ENCODE measurements at regions not wholly inside any gene's neighbourhood (a gene's known extent, or its start where the extent isn't known, plus 50 kb on each side); places are given as distances from the start of the nearest gene placed in this dataset.
"Not testable (repeated sequence)": the region's sequence is repeated elsewhere in the genome, so short reads cannot be mapped to it uniquely, and the experiment has no call there.

- no peak for DNase-seq (ENCODE audit: low read depth in 2 of 2)
Observed at GRCh38 chr2:82237994-82238662, 1933.6 kb upstream of the LRRTM1 start.

DNA sequence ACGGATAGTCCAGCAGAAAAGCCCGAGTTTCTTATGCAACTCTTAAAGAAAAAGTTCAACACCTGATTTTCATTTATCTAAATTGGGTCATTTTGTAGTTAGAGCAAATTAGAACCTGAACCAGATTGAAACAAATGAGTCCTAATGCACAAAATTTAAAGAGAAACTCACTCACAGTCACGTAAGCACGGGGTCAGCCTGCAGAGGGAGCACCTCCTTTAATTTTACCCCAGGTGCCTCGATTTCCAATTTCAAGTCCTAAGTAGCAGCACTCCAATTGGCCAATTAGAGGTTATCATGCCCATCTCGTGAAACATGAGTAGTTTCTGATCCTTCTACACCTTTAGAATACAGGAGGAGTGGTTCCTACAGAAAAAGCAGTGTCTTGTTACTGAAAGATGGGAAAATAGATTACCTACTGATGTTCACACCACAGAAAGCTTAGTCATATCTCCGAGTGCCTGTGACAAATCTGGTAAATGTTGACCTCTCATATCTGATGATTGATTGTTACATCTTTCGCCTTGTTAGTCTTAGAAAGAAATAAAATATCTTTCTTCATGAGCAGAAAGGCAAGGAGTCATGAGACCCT, 1929.8 kb upstream of the LRRTM1 start:
- no peak for DNase-seq (ENCODE audit: low read depth in 2 of 2)

- no peak for DNase-seq (ENCODE audit: low read depth in 2 of 2)
Observed at GRCh38 chr2:82233806-82234205, 1929.3 kb upstream of the LRRTM1 start.

DNA sequence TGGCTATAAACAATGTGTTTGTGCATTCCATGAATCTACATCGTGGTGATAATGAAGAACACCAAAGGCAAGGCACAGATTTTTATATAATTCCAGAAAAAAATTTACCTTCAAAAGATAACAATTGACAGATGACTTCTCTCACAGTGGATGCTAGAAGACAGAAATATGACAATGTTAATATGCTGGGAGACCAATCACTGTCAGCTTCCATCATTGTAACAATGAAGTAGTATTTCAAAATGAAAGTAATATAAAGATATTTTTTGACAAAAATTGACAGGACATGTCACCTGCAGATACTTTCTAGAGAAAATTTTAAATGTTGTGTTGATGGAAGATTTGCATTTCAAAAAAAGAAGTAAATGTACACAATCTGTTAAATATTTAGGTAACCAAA, 1925.9 kb upstream of the LRRTM1 start:
- DNase-seq (ENCODE audit: low read depth in 2 of 2), result no peak

GRCh38 chr2:82226441-82226840, 1921.9 kb upstream of the LRRTM1 start:
- DNase-seq (ENCODE audit: low read depth in 2 of 2), result no peak

DNA sequence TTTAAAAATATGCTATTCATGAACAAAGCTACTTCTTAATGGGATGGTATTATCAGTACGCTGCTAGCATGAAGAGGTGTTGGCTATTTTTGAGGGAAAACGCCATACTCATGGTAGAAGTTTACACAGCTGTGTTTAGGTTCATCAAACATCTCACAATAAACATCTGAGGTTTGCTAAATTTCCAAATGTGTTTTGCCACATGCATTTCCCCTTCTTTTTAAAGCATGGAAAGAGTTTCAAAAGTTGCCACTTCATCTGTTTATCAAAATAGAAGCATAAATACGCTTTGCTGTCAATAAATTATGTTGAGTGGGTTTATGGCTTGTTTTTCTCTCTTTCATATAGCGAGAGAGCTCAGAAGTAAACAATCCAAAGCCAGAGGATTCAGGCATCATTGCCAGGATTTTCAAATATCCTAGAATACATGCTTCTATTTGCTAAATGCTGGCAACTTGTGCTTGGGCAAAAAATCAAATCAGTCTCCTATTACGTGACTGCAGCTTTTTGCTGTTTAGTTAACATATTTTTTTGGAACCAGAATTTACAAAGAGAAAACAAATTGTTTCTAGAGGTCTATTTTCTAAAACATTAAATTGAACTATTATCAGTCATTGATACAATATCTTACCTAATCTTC, 1919.9 kb upstream of the LRRTM1 start:
- DNase-seq (ENCODE audit: low read depth in 2 of 2), result no peak

DNA sequence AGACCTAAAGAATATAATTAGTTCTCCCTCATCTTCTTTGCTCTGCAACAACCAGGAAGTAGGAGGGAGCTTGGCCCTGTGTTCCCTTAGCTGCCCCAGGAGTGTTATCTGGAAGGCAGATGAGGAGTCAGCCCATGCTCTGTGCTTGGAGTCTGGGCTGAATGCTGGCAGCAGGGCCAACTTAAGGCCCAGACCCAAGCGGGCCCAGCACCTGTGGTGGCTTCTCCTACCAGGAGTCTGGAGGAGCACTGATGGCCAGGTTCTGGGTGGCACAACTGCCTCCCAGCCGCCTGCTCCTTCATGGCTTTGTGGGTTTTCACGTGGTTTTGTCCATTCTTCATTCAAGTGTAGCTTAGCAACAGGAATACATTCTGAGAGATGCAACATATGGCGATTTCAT, 1910.7 kb upstream of the LRRTM1 start:
- DNase-seq (ENCODE audit: low read depth in 2 of 2), result no peak

DNA sequence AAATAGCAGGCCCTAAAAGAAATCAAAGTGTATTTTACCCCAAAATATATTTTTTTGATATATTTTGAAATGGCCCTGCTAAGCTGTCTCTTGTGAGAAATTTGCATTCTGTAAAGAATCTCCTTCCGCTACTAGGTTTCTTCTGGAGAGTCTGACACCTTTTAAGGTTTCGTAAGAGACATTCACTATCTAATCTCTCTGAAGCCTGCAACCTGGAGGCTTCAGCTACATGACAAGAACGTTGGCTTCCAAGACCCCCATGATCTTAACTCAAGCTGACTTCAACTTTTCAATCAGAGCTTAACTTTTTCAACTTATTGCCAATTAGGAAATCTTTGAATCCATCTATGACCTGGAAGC, 1894.9 kb upstream of the LRRTM1 start:
- DNase-seq (ENCODE audit: low read depth in 2 of 2), result no peak

GRCh38 chr2:82198809-82199492, 1894.4 kb upstream of the LRRTM1 start:
- no peak for DNase-seq (ENCODE audit: low read depth in 2 of 2)

GRCh38 chr2:82182270-82182669, 1877.7 kb upstream of the LRRTM1 start:
- DNase-seq (ENCODE audit: low read depth in 2 of 2), result no peak

- DNase-seq (ENCODE audit: low read depth in 2 of 2), result not testable (repeated sequence)
Observed at GRCh38 chr2:82175210-82175609, 1870.7 kb upstream of the LRRTM1 start.

GRCh38 chr2:82172483-82172882, 1867.9 kb upstream of the LRRTM1 start:
- no peak for DNase-seq (ENCODE audit: low read depth in 2 of 2)

GRCh38 chr2:82169379-82169778, 1864.8 kb upstream of the LRRTM1 start:
- DNase-seq (ENCODE audit: low read depth in 2 of 2), result no peak

- no peak for DNase-seq (ENCODE audit: low read depth in 2 of 2)
Observed at GRCh38 chr2:82165377-82165776, 1860.8 kb upstream of the LRRTM1 start.

GRCh38 chr2:82158150-82158549, 1853.6 kb upstream of the LRRTM1 start:
- DNase-seq (ENCODE audit: low read depth in 2 of 2), result no peak

DNA sequence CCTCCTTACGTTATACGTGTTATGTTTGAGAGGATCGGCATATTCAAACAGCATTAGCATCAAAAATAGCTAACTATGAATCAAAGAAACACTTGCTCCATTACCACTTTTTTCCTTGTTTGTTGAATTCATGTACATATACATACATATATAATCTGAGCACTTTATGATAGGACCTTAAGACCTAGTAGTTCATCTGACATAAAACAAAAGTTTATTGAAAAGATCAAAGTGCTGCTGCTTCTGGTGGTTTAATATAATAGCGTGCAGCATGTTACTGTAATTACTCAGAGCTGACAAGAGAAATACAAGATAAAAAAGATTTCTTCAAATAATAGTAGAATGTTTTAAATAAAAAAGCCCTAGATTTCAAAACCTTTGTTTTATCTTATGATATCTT, 1850.9 kb upstream of the LRRTM1 start:
- no peak for DNase-seq (ENCODE audit: low read depth in 2 of 2)

DNA sequence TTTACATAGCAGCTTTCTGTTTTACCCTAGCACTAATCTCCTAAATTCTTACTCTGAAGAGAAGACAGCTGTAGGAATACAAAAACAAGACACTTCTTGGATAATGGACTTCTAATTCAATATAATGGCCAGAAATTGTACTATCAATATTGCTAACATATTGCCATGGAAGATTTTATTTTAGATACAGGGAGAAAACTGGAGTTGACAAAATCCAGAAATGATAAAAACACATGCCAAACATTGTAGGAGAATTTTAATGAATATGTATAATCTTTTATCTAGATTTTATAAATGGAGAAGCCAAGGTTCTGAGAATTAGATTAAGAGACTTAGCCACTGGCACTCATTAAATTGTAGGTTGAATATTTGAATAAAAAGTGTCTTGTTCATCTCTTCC, 1838.8 kb upstream of the LRRTM1 start:
- DNase-seq (ENCODE audit: low read depth in 2 of 2), result no peak

GRCh38 chr2:82139979-82140611, 1835.5 kb upstream of the LRRTM1 start:
- no peak for DNase-seq (ENCODE audit: low read depth in 2 of 2)

DNA sequence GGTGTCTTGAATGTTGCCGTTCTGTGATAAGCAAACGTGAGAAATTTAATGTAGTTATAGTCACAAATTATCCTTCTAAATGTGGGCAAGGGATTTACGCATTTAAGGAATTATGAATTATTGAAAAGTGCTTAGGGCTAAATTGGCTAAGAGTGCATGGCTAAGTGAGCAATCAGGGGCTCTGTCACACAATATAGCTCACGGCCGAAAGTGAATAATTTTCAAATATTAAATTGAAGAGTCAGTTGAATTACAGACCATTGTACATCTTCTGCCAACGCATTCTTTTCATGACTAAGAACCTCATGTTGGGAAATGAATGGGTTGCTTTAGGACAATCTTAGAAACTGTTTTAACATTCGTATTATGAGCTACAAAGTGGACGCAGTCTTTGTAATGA, 1832.9 kb upstream of the LRRTM1 start:
- no peak for DNase-seq (ENCODE audit: low read depth in 2 of 2)

DNA sequence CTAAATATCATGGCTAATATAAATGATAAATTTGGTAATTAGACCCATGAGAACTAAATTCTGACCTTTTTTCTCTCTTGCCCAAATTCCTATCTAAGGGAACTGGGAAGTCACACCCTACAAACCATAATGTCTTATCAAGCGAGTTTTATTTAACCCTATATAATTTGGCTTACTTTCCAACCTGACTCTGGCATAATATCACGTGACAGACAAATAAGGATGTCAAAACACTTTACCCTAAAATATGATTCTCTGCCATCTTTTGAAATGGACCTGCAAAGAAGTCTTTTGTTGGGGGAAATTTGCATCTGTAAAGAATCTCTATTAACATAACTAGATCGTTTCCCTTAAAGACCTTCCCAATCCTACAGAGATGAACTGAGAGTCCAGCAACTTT, 1823.5 kb upstream of the LRRTM1 start:
- no peak for DNase-seq (ENCODE audit: low read depth in 2 of 2)

DNA sequence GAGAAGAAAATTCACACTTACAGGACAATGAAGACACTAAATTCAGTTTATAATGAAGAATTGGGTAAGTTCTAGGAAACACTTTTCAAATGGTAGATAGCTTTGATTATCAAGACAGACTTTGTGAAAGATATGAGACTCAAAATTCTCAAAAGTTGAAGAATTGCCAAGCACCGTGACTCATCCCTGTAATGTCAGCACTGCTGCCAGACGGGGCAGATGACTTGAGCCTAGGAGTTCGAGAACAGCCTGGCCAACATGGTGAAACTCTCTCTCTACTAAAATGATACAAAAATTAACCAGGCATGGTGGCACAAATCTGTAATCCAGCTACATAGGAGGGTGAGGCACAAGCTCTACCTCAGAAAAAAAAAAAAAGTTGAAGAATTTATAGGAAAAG, 1820.1 kb upstream of the LRRTM1 start:
- DNase-seq (ENCODE audit: low read depth in 2 of 2), result no peak

DNA sequence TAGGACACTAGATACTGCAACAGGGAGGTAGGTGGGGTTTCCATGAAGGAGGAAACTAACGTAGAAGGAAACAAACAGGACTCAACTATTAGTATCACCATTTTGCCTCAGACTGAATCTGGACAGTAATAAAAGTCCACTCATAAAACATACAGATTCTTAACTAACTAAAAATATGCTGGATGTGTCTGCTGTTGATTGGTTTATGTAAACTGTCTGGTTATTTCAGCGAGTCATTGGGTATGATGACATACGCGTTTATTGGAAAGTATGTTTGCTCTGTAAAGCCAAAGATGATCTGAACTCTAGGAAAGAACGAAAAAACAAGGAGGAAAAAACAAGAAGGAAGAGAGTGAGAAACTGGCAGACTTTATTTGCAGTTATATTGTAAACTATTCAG, 1816.1 kb upstream of the LRRTM1 start:
- no peak for DNase-seq (ENCODE audit: low read depth in 2 of 2)

DNA sequence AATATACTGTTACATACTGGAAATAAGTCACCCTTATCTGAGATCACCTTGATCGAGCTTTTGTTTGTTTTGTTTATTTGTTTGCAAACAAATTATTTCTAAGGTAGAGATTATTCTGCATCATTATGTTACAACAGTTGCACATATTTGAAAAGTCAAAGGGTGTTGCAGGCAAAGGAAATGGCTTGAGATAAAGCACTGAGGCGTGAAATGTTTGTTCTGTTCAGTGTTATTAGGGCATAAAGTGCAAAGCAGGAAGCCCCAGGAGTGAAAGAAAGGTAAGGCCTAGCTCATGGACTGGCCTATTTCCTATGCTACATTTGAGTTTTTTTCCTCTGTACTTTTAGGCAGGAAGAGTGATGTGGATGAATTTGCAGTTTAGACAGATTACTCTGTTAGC, 1815.6 kb upstream of the LRRTM1 start:
- DNase-seq (ENCODE audit: low read depth in 2 of 2), result no peak

All from stimulated activated CD8-positive, alpha-beta memory T cell treated with anti-CD3 and anti-CD28 coated beads, Interleukin-7, amount 100 ng/mL, for 4 hours (primary cell).